ENCODE measurements at regions not wholly inside any gene's neighbourhood (a gene's known extent, or its start where the extent isn't known, plus 50 kb on each side); places are given as distances from the start of the nearest gene placed in this dataset.

DNA sequence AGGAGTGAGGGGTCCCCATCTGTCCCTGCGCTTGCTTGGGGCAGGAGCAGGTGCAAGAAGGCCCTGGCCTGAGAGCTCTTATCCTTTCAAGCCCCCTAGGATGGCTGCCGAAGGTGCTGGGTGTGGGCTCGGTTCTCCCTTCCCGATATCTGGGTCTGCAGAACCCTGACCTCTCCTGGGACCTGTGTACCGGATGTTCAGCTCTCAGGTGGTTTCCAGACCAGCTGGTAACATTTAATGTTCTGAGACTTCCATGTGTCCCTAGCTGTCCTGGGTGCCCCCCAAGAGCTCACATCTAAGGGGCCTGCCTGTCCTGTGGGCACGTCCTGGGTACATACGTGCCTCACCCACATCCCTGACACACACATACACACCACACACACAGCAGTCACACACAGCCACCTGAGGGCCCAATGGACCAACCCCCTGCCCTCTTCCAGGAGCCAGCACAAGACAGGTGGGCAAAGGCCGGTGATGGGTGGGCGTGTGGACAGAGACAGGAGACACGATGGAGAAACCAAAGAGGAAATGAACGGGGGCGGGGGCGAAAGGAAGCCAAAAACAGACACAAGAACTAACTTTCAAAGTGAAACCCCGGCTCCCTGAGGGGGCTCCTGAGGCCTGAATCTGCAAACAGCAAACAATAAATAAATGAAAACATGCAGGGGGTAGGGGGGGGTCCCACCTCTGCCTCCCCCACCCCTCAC lies 124.3 kb downstream of the PTPRS start:
- no peak for TF ChIP-seq POLR2AphosphoS5 (IDR thresholded peaks at IDR 0.05; ENCODE audit: low read depth, low read length)
- TF ChIP-seq TAF1 (IDR thresholded peaks at IDR 0.05; ENCODE audit: borderline replicate concordance, low read depth, low read length), result no peak
- no peak for TF ChIP-seq POLR2A (IDR thresholded peaks at IDR 0.05; ENCODE audit: low read depth, low read length)

Data from GM12892 (cell line).